HG03521 (cell line): ENCODE measurements at regions not wholly inside any gene's neighbourhood (a gene's known extent, or its start where the extent isn't known, plus 50 kb on each side); places are given as distances from the start of the nearest gene placed in this dataset.

Source experiments
- ATAC-seq: cut with Tn5 transposase; IDR thresholded peaks from one replicate; pipeline ENCODE4 v1.9.1; 2021; ENCODE audit warnings: mild to moderate bottlenecking, moderate library complexity; ENCODE audit not compliant: unreplicated experiment

GRCh38 chr6:169937389-169938261 lies 186.2 kb downstream of the ERMARD start:
- no peak for ATAC-seq

GRCh38 chr6:169936355-169936975 lies 185.0 kb downstream of the ERMARD start:
- ATAC-seq, result no peak

- ATAC-seq, result no peak
Observed at GRCh38 chr6:169935861-169936260, 184.4 kb downstream of the ERMARD start.

GRCh38 chr6:169935348-169935718 lies 183.9 kb downstream of the ERMARD start:
- no peak for ATAC-seq

- ATAC-seq, result no peak
Observed at GRCh38 chr6:169934699-169935347, 183.4 kb downstream of the ERMARD start.

GRCh38 chr6:169933839-169934698 lies 182.6 kb downstream of the ERMARD start:
- ATAC-seq, result no peak

GRCh38 chr6:169933251-169933821 lies 181.9 kb downstream of the ERMARD start:
- ATAC-seq, result no peak

- no peak for ATAC-seq
Observed at GRCh38 chr6:169932491-169932890, 181.1 kb downstream of the ERMARD start.

- ATAC-seq, result no peak
Observed at GRCh38 chr6:169931261-169931660, 179.8 kb downstream of the ERMARD start.

- no peak for ATAC-seq
Observed at GRCh38 chr6:169930799-169931198, 179.4 kb downstream of the ERMARD start.

GRCh38 chr6:169927711-169928110 lies 176.3 kb downstream of the ERMARD start:
- no peak for ATAC-seq

- no peak for ATAC-seq
Observed at GRCh38 chr6:169926617-169927417, 175.4 kb downstream of the ERMARD start.

GRCh38 chr6:169923468-169924464 lies 172.3 kb downstream of the ERMARD start:
- no peak for ATAC-seq

- no peak for ATAC-seq
Observed at GRCh38 chr6:169921853-169922824, 170.7 kb downstream of the ERMARD start.

- ATAC-seq, result no peak
Observed at GRCh38 chr6:169921217-169921616, 169.8 kb downstream of the ERMARD start.

GRCh38 chr6:169920359-169921020 lies 169.1 kb downstream of the ERMARD start:
- ATAC-seq, result no peak
